Jurkat, Clone E6-1 (cell line): ENCODE measurements at regions not wholly inside any gene's neighbourhood (a gene's known extent, or its start where the extent isn't known, plus 50 kb on each side); places are given as distances from the start of the nearest gene placed in this dataset.
A peak's percentile ranks its signal among the peaks of the same experiment; 100 is the strongest.

Experiments
- DNase-seq: peaks from one replicate; pipeline ENCODE4 v3.0.0-alpha.2; 2011; ENCODE audit warnings: low read depth, low spot score
- H3K4me3 ChIP-seq: 2 replicates; pipeline ENCODE4 v1.5.1; 2011; ENCODE audit warnings: mild to moderate bottlenecking, low read length, control low read depth, moderate library complexity

GRCh38 chr21:24097181-24097580 lies 1510.1 kb downstream of the MRPL39 start:
- no peak overlapping the region for H3K4me3 ChIP-seq

DNA sequence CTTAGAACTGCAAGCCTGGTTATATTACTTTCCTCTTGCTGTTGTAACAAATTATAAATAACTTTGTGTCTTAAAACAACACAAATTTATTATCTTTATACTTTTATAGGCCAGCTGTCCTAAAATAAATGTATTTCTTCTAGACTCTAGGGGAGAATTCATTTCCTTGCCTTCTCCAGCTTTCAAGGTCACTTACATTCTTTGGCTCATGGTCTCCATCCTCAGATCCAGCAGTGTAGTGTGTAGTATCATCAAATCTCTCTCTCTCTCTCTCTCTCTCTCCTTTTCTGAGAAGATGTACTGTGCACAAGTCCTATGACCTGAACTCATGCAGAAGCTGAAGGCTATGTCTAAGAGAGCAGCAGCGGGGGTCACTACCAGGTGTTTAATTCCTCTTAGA lies 1510.6 kb downstream of the MRPL39 start:
- no peak for DNase-seq
- no peak overlapping the region for H3K4me3 ChIP-seq

More at GRCh38 chr21:24097181-24097580, 1510.1 kb downstream of the MRPL39 start:
- DNase-seq: no peak

DNA sequence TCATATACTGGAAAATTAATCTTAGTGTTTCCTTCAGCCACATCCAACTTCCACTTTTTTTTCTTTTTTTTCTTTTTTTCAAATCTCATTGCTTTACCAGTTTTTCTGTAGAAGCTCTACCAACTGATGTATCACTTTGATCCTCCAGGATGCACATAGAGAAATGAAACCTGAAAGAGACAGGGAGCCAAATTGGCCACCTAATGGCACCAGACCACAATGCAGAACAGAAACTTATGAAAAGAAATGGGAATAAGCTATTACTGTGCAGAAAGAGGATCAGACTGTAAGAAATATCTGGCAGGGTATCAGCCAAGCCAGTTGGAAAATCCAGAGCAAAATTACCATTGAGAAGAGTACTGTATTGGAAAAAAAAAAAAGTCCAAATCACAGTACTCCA lies 1514.2 kb downstream of the MRPL39 start:
- no peak overlapping the region for H3K4me3 ChIP-seq
- DNase-seq: no peak

- H3K4me3 ChIP-seq: no peak overlapping the region
- no peak for DNase-seq
These were observed 1531.1 kb downstream of the MRPL39 start for GRCh38 chr21:24076179-24076578.

- H3K4me3 ChIP-seq: no peak overlapping the region
- DNase-seq: no peak
These were observed 1551.6 kb downstream of the MRPL39 start for GRCh38 chr21:24055696-24056095.

GRCh38 chr21:24050231-24050630 lies 1557.0 kb downstream of the MRPL39 start:
- DNase-seq: no peak
- no peak overlapping the region for H3K4me3 ChIP-seq

DNA sequence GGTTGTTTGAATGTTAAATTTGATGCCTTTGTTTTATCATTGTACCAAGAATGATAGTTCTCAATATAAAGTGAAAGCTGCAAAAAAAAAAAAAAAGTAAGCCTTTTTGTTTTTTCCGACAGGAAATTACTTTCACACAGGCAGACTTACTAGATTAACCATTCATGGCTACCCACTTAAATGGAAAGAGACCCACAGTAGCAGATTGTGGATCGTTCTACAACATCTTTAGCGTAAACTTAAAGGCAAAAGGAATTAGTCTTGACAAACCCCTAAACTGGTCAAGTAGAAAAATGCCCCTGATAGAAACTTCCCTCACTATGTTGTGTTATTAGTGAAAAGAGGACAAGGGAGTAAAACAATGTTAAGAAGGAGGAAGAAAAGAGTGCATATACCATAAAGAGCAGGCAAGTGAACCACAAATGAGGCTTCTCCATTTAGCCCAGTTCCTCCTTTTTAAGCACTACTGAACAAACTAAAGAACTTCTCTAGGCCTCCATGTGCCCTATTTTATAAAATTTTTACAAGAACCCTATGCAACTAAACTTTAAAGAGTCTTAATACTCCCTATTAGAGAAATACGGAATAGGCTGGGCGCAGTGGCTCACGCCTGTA lies 1560.3 kb downstream of the MRPL39 start:
- DNase-seq: no peak
- H3K4me3 ChIP-seq: no peak overlapping the region

DNA sequence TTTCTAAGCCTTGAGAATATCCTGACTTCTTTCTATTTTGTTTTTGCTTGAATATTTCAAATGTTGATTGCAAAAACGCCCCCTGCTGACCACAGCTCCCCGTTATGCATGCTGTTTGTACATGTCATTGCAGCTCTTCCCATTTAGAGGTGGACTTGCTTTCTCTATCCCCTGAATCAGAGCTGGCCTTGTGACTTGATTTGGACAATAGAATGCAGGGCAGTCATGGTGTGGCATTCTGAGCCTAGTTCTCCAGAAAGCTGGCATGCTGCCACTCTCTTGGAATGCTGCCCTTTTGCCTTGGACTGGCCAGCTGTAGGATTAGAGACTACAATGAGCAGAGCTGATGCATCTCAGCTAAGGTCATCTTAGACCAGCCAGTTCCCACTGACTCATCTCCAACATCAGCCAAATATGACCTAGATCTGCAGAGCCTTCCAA lies 1561.5 kb downstream of the MRPL39 start:
- peak; percentile 28 for DNase-seq
- H3K4me3 ChIP-seq: no peak overlapping the region

DNA sequence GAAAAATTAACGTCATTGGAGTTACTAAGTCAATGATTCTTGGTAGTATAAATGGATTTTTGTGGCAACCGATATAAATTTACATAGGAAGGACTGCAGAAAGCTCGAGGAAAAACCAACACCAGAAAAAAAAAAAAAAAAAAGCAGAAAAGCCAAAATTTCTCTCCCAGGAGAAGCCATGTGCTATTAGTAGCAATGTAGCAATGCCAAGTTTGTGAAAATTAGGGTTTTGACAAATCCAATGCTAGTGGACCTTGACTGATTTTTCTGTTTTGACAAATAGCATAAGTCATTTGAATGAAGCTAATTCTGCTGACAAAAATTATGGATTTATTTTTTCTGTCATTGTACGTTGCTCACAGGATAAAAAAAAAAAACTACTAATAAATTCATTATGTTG lies 1561.9 kb downstream of the MRPL39 start:
- DNase-seq: no peak
- H3K4me3 ChIP-seq: no peak overlapping the region

- DNase-seq: no peak
These were observed 1564.6 kb downstream of the MRPL39 start for GRCh38 chr21:24042687-24043086.

DNA sequence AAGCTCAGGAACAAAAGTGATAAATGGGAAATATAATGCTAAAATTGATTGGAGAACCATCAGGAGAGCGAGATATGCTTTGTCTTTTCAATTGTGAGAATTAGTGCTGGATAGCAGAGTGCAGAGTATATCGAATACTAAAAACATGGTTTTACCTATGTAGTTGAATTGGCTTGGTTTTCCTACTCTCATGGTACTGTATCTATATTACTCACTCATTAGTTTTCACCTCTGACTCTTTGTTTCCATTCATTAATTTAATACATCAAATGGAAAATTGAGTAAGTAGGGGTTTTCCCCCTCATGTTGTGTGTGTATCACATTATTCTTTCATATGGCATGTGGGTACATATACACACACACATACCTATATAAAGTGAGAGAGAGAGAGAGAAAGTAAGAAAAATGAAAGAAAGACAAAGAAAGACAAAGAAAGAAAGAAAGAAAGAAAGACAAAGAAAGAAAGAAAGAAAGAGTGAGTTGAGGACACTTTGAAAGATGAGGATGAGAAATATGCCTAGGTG lies 1574.5 kb downstream of the MRPL39 start:
- no peak for DNase-seq

More at GRCh38 chr21:24042687-24043086, 1564.6 kb downstream of the MRPL39 start:
- H3K4me3 ChIP-seq: no peak overlapping the region

DNA sequence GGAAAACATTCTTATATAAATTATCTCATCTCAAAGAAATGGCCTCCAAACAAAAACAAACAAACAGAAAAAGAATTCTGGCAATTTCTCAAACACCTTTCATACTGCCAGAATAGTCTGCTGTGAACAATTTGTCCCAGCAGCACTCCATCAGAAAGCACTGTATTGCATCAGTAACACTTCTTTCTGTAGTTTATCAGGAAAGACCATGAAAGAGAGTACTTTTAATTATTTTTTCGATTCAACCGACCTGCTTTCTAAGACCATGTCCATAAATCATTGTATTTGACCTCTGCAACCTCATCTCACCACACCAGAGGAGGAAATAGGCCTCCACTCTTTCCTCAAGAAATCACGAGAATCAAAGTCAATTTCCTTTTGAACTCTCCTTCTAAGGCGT lies 1579.9 kb downstream of the MRPL39 start:
- H3K4me3 ChIP-seq: no peak overlapping the region

More for the DNA sequence above, 1574.5 kb downstream of the MRPL39 start:
- no peak overlapping the region for H3K4me3 ChIP-seq

DNA sequence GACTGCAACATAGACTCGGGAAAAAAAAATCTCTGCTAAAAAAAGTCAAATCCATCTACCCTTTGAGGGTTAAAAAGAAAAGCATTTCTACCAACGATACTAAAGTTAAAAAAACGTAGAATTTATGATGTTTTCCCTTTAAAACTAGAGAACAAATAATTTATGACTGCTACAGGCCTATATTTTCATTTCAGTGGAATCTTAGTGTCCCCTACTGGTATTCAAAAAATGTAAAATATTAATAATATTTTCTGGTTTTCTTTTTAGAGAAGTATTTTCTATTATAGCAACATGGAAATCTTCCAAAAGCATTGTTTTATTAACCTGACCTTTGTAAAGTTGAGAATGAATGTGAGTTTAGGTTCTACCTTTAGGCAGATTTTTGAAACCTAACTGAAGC lies 1582.2 kb downstream of the MRPL39 start:
- H3K4me3 ChIP-seq: no peak overlapping the region
- DNase-seq: no peak

More for the DNA sequence above, 1579.9 kb downstream of the MRPL39 start:
- no peak for DNase-seq

DNA sequence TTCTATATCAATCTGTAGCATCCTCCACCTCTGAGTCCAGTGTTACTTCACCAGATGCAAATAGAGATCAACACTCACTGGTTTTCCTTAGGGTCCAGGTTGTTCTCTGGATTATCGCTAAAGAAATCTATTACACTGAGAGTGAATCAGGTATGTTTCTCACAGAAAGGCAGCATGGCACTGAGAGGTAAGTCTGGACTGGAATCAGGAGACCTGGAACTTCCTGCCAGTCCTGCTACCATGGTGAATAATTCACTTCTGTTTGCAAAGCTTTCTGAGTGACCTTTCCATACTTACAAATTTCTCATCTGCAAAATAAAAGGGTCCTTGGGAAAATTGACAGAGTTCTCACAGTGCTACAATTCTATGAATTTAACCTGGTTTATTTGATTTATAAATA lies 1583.3 kb downstream of the MRPL39 start:
- H3K4me3 ChIP-seq: no peak overlapping the region
- DNase-seq: no peak

DNA sequence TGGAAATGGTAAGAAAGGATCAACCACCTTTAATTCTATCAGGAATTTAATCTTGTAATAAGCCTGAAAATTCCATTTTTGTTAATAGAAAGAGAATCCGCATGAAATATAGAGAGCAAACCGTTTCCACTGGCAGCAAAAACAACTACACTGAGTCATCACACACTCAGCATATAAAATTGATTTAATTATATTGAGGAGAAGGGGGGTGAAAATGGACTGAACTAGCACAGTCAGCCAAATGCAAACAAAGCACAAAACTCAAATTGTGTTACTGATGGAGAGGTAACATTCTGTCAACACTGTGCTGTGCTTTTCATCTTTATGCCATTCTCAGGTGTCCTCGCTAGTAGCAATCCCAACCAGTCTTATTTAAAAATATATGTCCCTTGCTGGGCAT lies 1583.9 kb downstream of the MRPL39 start:
- no peak for DNase-seq

GRCh38 chr21:24014381-24014780 lies 1592.9 kb downstream of the MRPL39 start:
- DNase-seq: no peak
- H3K4me3 ChIP-seq: no peak overlapping the region

More for the DNA sequence above, 1583.9 kb downstream of the MRPL39 start:
- no peak overlapping the region for H3K4me3 ChIP-seq

DNA sequence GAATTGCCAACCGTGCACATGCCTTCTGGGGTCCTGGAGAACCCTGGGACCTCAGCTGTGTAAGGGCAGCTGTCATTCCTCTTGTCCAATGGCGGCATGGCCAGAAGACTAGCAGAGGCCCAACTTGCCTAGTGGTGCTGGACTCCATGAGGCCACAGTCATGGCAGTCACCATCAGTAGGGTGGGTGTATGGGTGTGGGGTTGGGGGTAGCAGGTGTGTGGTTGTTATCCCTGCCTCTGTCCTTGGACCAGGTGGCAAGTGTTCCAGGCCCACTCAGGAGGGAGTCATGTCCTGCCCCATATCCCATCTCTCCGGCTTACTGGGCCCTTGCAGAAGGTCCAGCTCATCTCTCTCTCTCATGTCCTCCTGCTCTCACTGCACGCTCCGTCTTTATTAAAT lies 1596.2 kb downstream of the MRPL39 start:
- DNase-seq: no peak
- no peak overlapping the region for H3K4me3 ChIP-seq

GRCh38 chr21:24007592-24007991 lies 1599.7 kb downstream of the MRPL39 start:
- no peak overlapping the region for H3K4me3 ChIP-seq
- no peak for DNase-seq

GRCh38 chr21:23986987-23987386 lies 1620.3 kb downstream of the MRPL39 start:
- no peak for DNase-seq
- H3K4me3 ChIP-seq: no peak overlapping the region

- DNase-seq: no peak
- no peak overlapping the region for H3K4me3 ChIP-seq
These were observed 1621.1 kb downstream of the MRPL39 start for GRCh38 chr21:23986214-23986613.

DNA sequence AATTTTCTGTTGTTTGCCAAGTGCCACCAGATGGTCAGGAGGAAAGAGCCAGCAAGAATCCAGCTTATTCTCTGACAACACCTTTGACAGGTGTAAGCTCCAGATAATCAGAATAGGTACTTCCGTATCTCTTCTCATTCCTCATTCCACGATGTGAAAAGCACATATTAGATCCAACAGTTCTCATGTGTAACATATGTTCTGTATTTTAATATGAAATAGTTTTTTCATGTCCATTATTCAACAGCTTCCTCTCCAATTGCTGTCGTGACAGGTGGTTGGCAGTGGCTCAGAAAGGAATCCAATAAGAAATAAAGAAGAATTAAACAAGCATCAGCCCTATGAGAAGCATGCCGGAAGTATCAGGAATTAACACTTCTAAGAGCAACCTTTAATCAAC lies 1624.7 kb downstream of the MRPL39 start:
- H3K4me3 ChIP-seq: no peak overlapping the region
- no peak for DNase-seq
